ENCODE measurements at regions not wholly inside any gene's neighbourhood (a gene's known extent, or its start where the extent isn't known, plus 50 kb on each side); places are given as distances from the start of the nearest gene placed in this dataset.

DNA sequence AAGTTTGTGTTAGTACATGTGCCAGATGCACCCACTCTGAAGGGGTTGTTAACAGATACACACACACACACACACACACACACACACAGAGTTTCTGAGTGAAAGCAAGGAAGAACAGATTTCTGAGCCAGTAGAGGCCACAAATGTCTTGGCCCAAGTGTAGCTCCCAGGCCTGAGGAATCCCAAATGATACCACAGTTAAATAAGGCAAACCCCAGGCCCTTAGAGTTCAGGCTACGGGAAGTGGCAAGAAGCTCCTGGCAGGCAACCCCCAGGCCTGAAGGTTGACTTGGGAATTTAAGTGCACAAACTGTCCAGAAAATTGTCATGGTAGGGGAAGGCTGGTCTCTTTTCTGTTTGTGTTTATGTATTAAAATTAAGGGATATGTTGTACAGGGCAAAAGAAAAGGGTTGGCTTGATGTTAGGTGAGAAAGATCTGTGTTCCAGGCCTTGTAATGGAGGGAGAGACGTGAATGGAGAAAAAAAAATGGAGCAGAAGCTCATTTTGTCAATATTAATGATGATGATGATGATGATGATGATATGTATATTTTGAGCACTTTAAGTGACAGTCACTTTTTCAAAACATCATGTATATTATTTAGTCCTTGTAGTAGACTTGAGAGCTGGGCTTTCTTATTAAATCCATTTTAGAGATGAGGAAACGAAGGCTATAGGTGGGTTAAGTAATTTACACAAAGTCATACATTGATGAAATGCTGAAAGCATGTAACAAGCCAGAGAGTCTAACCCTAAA, 317.0 kb upstream of the JAG1 start:
- DNase-seq (ENCODE audit: low read depth in 2 of 2), result no peak

DNA sequence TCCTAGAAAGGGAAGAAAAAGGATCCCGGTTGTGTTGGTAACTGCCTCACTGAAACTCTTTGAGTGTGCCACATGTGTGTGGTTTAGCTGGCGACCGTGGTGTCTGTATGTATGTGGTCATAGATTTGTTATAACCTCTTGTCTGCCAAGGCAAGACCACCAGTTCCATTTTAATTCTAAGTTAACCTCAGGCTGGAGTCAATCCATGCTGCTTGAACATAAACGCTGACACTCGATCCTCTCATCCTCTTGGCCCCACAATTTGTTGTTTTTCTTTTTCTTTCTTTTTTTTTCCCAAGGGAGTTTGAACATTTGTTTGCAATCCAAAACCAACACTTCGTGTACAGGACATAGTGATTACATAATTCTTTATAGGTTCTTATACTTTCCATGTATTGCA, 318.9 kb upstream of the JAG1 start:
- DNase-seq (ENCODE audit: low read depth in 2 of 2), result no peak

DNA sequence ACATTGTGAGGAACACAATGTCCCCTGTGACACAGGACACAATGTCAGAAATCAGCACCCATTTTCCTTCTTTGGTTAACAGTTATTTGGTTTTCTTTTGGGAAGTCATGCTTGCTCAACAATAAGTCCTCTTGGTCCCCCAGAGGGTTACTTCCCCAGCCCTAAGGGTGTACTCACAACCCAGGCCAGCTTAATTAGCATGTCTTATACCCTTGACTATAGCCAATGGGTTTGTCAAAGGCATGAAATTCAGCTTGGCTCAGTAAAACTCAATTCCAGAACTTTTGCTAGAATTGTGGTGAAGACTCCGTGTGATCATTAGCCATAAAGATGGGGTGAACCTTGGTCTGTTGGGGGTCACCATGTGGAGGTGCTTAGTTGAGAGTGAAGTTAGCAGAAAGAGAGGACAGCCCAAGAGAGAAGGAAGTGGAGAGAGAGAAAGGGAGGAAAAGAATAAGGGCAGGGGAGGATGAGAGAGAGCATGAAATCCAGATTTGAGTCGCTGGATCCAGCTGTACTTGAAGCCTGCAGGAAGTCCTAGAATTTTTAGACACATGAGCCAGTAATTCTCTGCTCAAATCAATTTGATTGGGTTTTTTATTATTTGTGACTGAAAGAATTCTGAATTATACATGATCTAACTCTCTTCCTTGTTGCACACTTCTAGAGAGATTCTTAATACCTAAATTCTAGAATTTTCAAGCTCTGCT, 321.3 kb upstream of the JAG1 start:
- DNase-seq (ENCODE audit: low read depth in 2 of 2), result no peak

DNA sequence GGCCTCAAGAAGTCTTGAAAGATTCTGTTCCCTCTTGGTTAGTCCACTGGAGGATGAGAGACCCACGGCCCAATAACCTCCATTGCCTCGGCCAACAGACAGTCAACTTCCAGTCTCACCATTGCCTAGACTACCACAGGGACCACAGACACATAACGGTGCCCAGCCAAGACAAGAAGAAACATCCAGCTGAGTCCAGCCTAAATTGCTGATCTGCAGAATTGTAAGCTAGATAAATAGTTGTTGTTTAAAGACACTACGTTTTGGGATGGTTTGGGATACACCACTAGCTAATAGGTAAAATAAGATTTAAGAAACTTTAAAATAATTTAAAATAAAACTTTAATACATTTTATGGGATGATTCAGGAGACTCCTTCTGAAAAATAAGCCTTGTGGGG, 324.7 kb upstream of the JAG1 start:
- no peak for DNase-seq (ENCODE audit: low read depth in 2 of 2)

DNA sequence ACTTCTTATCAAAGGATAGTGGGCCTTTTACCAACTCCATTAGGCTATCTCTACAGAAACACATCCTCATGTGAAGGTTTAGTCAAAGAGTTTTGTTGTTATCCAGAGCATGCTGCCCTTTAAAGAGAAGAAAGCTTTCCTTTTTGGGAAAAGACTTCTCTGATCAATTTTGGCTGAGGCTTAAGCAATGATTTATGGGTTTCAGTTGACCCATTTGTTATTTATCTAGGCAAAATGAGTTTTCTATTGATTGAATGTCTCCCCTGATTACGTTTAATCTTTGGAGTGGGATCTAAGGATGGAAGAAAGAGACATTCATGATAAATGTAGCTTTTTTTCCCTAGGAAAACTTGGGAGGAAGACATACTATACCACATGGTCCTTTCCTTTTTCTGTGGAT, 326.6 kb upstream of the JAG1 start:
- no peak for DNase-seq (ENCODE audit: low read depth in 2 of 2)

DNA sequence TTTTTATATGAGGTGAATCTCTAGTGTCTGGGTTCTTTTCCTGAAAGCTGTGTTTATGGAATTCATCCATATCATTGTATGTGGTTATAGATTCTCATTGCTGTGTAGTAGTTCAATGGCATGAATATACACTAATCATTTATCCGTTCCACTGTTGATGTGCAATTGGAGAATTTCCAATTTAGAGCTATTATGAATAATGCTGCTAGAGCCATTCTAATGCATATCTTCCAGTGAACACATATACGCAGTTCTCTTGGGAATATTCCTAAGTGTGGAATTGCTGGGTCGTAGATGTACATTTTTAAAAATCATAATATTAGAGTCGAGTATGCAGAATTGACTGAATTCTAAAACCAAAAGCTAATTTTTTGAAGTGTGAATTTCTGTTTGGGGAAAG, 327.5 kb upstream of the JAG1 start:
- no peak for DNase-seq (ENCODE audit: low read depth in 2 of 2)

DNA sequence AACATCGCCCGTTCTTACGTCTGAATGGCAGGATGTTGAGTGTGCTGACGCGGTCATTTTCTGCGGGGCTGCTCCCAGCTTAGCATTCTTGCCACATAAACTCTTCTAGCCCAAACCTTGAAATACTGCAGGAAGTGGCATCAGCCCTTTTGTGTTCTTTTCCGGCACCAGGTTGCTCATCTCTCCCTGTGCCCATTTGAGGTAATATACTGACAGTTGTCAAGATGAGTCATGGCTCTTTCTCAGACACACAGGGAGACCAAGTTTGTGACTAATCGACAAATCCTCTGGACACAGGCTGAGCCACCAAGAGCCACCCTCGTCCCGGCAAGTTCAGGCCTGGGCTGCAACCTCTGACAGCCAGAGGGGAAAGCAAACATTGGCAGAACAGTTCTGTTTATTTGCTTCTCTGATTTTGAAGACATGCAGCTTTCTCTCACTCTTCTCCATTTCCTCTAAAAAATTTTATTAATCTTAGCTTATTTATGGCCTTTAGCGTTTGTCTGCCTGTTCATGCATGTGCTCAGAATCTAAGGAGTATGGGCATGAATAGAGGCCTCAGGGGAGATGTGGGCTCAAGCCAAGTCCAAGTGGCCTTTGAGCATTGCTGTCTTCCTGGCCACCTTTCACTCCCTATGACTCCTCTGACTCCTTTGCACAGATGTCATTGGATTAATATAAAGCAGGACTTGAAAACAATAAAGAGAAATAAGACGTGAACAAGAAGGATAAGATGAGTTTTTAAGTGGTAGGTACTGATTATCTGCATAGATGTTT, 328.2 kb upstream of the JAG1 start:
- DNase-seq (ENCODE audit: low read depth in 2 of 2), result no peak

DNA sequence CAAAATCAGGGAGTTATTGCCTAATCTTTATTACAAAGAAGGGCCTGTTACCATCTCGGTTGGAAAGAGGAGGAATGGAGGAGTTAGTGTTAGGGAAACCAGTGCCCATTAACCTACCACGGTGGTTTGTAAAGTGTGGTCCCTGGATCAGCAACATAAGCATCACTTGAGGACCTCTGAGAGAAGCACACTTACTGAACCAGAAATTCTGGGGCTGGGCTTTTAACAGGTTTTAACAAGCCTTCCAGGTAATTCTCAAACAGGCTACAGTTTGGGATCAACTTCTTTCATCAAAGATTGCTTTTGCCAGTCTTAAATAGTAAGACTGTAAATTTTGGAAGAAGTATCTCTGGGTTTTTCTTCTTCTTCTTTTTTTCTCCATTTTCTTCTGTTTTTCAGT, 329.5 kb upstream of the JAG1 start:
- no peak for DNase-seq (ENCODE audit: low read depth in 2 of 2)

DNA sequence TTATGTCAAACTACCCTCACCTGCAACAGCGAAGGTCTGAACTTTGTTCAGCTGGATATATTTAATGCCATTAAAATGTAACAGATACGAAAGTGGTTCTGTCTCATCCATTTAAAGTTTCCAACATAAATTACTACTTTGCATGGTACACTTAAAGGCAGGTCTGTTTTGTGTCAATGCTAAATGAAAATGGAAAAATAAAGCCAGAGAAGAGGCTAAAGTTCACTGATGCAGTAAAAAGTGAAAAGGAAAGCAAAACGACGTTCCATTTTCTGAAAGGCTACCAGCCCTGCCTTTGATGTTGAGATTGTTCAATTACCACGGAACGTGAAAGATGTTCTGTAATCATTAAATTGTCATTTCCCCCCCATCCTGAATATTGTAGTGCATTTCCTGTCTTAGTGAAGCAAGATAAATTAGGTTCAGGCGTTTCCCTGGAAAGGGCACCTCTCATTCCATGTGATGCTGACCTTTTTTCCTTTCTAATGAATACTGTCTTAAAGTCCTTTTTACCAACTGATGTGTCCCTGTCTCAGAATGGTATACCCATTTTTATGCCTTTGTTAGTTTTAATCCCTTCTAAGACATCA, 334.7 kb upstream of the JAG1 start:
- no peak for DNase-seq (ENCODE audit: low read depth in 2 of 2)

DNA sequence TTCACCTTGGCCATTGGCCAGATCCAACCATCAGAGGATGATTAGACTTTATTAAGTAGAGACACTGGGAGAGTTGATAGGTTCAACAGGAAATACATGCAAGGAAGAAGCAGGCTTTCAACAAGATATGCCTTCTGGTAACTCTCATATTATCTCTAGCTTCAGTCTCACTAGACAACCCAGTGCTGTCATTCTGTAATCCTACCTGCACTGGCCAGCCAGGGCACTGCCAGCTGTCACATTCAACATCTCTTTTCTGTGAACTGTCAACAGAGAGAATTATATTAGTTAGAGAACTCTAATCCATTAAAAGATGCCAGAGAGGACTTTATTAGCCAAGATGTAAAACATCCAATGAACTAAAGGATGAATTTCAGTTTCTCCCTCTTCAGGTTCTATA, 337.9 kb upstream of the JAG1 start:
- no peak for DNase-seq (ENCODE audit: low read depth in 2 of 2)

DNA sequence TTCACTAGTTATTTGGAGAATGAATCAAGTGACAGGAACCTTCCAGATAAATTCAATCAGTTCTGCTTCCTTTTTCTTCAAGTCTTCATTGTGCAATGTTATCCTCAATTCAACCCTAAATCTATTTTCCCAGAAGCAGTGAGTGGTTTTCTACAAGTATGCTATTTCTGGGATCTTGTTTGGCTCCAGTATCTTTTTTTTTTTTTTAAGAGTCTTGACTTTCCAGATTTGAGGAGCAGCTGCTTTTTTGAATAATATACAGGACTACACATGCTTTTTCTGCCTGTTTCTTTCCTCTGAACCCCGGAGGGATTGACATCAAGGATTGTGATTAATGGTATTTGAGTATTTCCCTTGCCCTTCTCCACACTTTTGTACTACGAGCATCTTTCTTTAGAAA, 339.2 kb upstream of the JAG1 start:
- DNase-seq (ENCODE audit: low read depth in 2 of 2), result no peak

DNA sequence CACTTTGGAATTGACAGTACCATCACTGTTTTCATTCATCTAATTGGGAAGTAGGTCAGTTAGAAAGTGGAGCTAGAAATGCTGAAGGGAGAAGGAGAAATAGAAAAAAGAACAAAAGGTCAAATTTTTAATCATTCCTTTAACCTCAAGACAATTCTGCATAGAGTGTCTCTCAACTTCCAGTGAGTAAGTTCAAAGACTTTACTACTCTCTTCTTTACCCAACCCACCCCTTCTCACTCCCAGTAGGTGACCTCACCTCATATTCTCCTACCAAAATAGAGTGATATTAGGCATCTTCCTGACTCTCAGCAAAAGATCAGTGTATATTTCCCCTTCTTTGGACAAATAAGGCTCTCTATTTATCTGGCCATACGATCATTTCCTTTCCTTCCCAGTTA, 340.0 kb upstream of the JAG1 start:
- DNase-seq (ENCODE audit: low read depth in 2 of 2), result no peak

DNA sequence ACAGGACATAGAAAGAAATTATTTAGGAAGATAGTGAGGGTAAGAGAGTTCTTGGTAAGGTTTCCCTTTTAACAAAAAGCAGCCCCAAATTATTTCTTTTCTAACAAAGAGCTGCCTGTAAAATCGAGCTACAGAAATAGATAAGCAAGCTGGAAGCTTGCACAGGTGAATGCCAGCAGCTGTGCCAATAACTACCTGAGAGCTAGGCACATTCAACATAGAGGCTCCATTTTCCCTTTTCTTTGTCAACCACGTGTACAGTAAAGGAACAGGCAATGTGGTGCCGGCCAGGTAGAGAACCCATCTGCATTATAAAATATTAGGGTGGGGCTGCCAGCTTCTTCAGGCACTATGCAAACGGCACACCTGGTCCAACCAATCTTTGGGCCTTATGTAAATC, 341.6 kb upstream of the JAG1 start:
- no peak for DNase-seq (ENCODE audit: low read depth in 2 of 2)

DNA sequence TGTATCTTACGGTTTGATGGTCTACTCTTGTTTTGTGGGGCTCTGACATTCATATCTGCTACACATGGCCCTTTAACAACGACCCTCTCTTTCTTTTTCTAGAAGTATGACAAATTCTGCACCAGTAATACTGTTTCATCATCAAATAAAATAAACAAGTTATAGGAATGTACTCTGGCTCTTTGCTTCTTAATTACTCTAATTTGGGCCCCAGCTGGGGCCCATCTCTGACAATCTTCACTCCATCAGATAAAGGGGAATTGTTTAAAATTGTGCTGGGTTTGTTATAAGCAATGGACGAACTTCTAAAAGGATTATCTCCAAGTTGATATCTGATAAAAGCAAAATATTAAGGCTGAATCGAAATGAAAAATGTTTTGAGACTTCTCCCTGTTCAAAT, 343.6 kb upstream of the JAG1 start:
- DNase-seq (ENCODE audit: low read depth in 2 of 2), result no peak

DNA sequence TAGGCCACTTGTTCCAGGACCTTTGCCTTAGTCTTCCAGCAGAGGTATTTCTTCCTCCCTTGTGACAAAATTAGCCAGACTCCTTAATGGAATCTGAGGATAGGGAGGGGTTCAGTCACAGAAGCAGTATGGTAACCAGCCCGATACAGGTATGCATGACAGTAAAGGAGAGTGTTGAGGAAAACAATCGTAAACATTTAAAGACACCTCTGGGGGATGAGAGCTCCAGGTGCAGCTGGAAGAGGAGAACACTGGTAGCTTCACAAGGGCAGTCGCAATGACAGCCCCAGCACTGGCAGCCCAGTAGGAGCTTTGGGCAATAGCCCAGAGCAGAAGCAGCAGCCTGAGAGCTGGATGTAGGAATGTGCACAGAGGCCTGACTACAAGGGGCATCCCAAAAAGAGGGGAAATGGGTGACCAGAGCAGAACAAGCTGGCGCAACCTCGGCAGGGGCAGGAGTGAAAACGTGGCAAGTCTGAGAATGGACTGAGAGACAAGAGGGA, 344.9 kb upstream of the JAG1 start:
- DNase-seq (ENCODE audit: low read depth in 2 of 2), result no peak

DNA sequence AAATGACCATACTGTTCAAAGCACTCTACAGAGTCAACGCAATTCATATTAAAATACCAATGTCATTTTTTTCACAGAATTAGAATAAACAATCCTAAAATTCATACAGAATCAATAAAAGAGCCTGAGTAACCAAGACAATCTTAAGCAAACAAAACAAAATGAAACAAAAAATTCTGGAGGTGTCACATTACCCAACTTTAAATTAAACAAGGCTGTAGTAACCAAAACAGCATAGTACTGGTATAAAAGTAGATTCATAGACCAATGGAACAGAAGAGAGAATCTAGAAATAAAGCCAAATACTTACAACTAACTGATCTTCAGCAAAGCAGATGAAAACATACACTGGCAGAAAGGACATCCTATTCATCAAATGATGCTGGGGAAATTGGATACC, 346.9 kb upstream of the JAG1 start:
- no peak for DNase-seq (ENCODE audit: low read depth in 2 of 2)

DNA sequence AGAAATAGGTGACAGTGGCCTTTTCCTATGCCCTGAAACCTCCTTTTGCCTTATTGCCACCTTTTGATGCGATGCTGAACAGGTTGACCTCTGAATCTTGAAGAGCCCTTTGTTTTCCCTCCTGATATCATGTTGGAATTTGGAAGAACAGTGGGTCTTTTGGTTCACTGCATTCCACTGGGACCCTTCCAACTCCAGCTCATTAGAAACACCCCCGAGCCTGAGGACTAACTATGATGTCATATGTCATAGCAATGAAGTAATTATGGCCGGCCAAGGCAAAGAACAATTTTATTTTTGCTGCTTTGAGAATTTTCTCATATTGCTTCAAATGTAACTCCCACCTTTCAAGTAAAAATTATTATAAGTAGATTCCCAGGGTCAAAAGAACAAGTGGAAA, 353.4 kb upstream of the JAG1 start:
- DNase-seq (ENCODE audit: low read depth in 2 of 2), result no peak

DNA sequence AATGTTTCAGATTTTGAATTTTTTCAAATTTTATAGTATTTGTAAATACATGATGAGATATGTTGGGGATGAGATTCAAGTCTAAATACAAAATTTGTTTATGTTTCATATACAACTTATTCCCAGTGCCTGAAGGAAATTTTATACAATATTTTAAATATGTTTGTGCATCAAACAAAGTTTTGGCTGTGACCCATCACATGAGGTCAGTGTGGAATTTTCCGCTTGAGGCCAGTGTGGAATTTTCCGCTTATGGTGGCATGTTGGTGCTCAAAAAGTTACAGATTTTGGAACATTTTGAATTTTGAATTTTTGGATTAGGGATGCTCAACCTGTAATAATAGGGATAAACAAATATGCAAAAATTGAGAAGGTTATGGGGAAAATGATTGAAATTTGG, 356.6 kb upstream of the JAG1 start:
- DNase-seq (ENCODE audit: low read depth in 2 of 2), result no peak

DNA sequence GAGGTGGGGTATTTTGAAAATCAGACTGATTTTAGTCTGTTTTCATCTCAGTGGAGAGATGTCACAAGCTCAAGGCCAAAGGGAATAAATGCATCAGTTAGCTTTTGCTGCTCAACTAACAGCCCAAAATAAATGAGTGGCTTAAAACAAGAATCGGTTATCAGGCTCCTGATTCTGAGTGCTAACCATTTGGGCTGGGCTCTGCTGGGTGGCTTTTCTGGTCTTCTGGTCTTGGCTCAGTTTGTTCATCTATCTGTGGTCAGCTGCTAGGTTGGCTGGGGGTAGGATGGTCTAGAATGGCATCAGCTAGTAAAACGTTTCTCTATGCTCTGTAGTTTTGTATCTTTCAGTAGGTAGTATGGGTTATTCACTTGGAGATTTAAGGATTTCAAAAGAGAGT, 357.5 kb upstream of the JAG1 start:
- DNase-seq (ENCODE audit: low read depth in 2 of 2), result no peak

DNA sequence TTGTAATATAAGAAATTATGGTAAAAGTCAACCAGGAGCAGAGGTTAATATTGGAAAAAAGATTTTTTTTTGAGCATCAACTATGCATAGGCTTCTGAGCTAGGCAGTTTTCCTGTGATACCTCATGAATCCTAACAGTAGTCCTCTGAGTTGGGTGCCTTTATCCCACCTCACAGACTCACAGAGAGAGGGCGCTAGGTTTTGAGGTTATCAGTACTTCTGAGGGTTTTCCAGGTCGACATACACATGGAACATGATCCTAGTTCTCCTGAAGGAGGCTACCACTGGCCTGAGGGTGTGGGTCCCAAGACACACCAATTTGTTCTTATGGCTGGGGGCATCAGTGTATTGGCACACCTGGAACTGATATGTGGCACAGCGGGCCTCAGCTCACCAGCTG, 358.8 kb upstream of the JAG1 start:
- no peak for DNase-seq (ENCODE audit: low read depth in 2 of 2)

DNA sequence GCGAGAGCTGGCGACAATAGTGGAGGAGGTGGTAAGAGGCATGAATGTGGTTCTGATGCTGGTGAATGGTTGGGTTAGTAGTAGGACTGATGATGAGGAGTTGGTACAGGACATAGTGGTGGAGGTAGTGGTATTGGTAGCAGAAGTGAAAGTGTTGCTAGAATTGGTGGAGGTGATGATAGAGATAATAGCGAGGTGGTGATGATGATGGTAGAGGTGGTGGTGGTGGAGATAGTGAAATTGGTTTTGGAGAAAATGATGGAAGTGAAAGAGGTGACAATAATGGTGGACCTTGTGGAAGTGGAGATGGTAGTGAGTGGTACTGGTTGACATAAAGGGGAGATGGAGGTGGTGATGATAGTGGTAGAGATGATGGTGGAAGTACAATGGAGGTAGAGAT, 360.2 kb upstream of the JAG1 start:
- DNase-seq (ENCODE audit: low read depth in 2 of 2), result no peak

DNA sequence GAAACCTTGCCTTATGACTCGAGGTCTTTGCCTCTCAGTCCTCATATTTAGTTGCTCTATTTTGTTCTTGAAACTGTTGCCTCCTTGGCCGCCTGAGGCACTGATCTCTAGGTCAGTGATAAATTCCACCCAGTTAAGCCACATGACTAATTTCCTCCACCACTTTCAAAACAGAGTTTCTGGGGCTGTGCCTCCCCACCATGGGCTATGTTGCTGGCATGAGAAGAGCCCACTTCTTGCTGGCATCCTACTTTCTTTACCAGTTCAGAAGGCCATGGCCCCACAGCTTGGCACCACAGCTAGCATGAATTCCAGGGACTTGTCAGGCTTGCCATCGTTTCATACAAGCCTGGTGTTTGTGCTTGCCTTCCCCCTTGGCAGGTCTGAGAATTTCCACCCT, 361.4 kb upstream of the JAG1 start:
- no peak for DNase-seq (ENCODE audit: low read depth in 2 of 2)
